A549 (cell line): ENCODE measurements at regions not wholly inside any gene's neighbourhood (a gene's known extent, or its start where the extent isn't known, plus 50 kb on each side); places are given as distances from the start of the nearest gene placed in this dataset.
"Not testable (repeated sequence)": the region's sequence is repeated elsewhere in the genome, so short reads cannot be mapped to it uniquely, and the experiment has no call there.

Experiments
- ATAC-seq, 2 experiments: fragments of 200-7000 bp in 1 of 2; fragments of >200 bp in 1 of 2; cut with Nextera tagmentation in 1 of 2; cut with Tn5 transposase in 1 of 2; 3 replicates each; pipeline versions ENCODE4 v1.8.0 to v1.9.1; 2018 to 2020; ENCODE audit warnings: mild to moderate bottlenecking in 1 of 2, moderate library complexity in 1 of 2
- CTCF ChIA-PET: fragments of 300-600 bp; sonication (Branson Sonifier 250); formaldehyde crosslinking; extraction: SDS; loops from one replicate; lab custom pipeline; 2021; ENCODE audit warnings: antibody characterized with exemption, inconsistent platforms; lab: Yijun Ruan, JAX
- POLR2A ChIA-PET: fragments of 350-600 bp; formaldehyde crosslinking; extraction: SDS; loops from one replicate; lab custom pipeline; 2021; ENCODE audit warnings: antibody characterized with exemption, inconsistent platforms; lab: Yijun Ruan, JAX
- DNase-seq, 2 experiments: peaks; one replicate each; pipeline versions ENCODE4 v3.0.0 to v3.0.0-alpha.2; 2011 to 2016; ENCODE audit warnings: low read depth in 1 of 2, low spot score in 1 of 2
- FAIRE-seq: peaks from 2 replicates; lab custom pipeline; 2011; peaks lifted over from hg19 to GRCh38; lab: Jason Lieb, UNC
- H3K27ac ChIP-seq, 2 experiments: fragments of >200 bp; sonication (Bioruptor Twin); formaldehyde crosslinking; 3 replicates each; pipeline ENCODE4 v1.5.1; 2016 to 2017
- H3K4me1 ChIP-seq: fragments of >200 bp; sonication (Bioruptor Twin); formaldehyde crosslinking; 3 replicates; pipeline ENCODE4 v1.6.1; 2016
- H3K4me2 ChIP-seq: fragments of >200 bp; sonication (Bioruptor Twin); formaldehyde crosslinking; 3 replicates; pipeline ENCODE4 v1.6.1; 2016
- H3K4me3 ChIP-seq: fragments of >200 bp; sonication (Bioruptor Twin); formaldehyde crosslinking; 3 replicates; pipeline ENCODE4 v1.5.1; 2016
- H3K9me3 ChIP-seq: fragments of >200 bp; sonication (Bioruptor Twin); formaldehyde crosslinking; 3 replicates; pipeline ENCODE4 v1.6.1; 2016
- BHLHE40 ChIP-seq: IDR thresholded peaks from 2 replicates; pipeline ENCODE4 v1.6.1; 2012; ENCODE audit warnings: low read depth, low read length, inconsistent platforms
- CBX8 ChIP-seq: fragments of 200-600 bp; sonication (generic); IDR thresholded peaks from 2 replicates; pipeline ENCODE4 v1.6.1; 2016
- CHD4 ChIP-seq: fragments of 200-600 bp; sonication (generic); IDR thresholded peaks from 2 replicates; pipeline ENCODE4 v1.6.1; 2016; ENCODE audit warnings: antibody characterized with exemption, mild to moderate bottlenecking, borderline replicate concordance
- EHF ChIP-seq: fragments of 250-450 bp; sonication (Bioruptor Pico); IDR thresholded peaks from 2 replicates; pipeline ENCODE4 v1.5.0; 2020; ENCODE audit warnings: mild to moderate bottlenecking
- EHMT2 ChIP-seq: fragments of 200-600 bp; sonication (generic); IDR thresholded peaks from 2 replicates; pipeline ENCODE4 v1.6.1; 2016; ENCODE audit warnings: antibody characterized with exemption, low read depth, mild to moderate bottlenecking, moderate library complexity
- ESRRA ChIP-seq: fragments of 150-350 bp; IDR thresholded peaks from 2 replicates; pipeline ENCODE4 v1.6.1; 2014; ENCODE audit warnings: mild to moderate bottlenecking, low read length, borderline replicate concordance
- FOSB ChIP-seq: fragments of 250-450 bp; sonication (Bioruptor Pico); IDR thresholded peaks from 2 replicates; pipeline ENCODE4 v1.5.0; 2020; ENCODE audit warnings: mild to moderate bottlenecking, moderate library complexity
- FOXS1 ChIP-seq: fragments of 250-450 bp; sonication (Bioruptor Pico); IDR thresholded peaks from 2 replicates; pipeline ENCODE4 v1.5.0; 2020; ENCODE audit warnings: mild to moderate bottlenecking, moderate library complexity
- HEYL ChIP-seq: fragments of 250-450 bp; sonication (Bioruptor Pico); IDR thresholded peaks from 2 replicates; pipeline ENCODE4 v1.8.0; 2021; ENCODE audit warnings: mild to moderate bottlenecking, moderate library complexity
- HOXA7 ChIP-seq: fragments of 250-450 bp; sonication (Bioruptor Pico); IDR thresholded peaks from 2 replicates; pipeline ENCODE4 v1.5.0; 2020; ENCODE audit warnings: mild to moderate bottlenecking, moderate library complexity
- HOXB13 ChIP-seq: fragments of 250-450 bp; sonication (Bioruptor Pico); IDR thresholded peaks from 2 replicates; pipeline ENCODE4 v1.5.0; 2020; ENCODE audit warnings: low read depth, mild to moderate bottlenecking, moderate library complexity
- HOXB5 ChIP-seq: fragments of 250-450 bp; sonication (Bioruptor Pico); IDR thresholded peaks from 2 replicates; pipeline ENCODE4 v1.5.0; 2020; ENCODE audit warnings: mild to moderate bottlenecking, moderate library complexity
- JUN ChIP-seq, 2 experiments: fragments of >200 bp; sonication (Bioruptor Twin); formaldehyde crosslinking; IDR thresholded peaks; 2 replicates in 1 of 2; 3 replicates in 1 of 2; pipeline ENCODE4 v1.6.1; 2016 to 2017
- JUNB ChIP-seq: fragments of >200 bp; sonication (Bioruptor Twin); formaldehyde crosslinking; IDR thresholded peaks from 2 replicates; pipeline ENCODE4 v1.6.1; 2016
- KDM5A ChIP-seq: fragments of 200-600 bp; sonication (generic); IDR thresholded peaks from 2 replicates; pipeline ENCODE4 v1.6.1; 2016; ENCODE audit warnings: antibody characterized with exemption, mild to moderate bottlenecking
- NPAS2 ChIP-seq: fragments of 250-450 bp; sonication (Bioruptor Pico); IDR thresholded peaks from 2 replicates; pipeline ENCODE4 v1.8.0; 2022; ENCODE audit warnings: mild to moderate bottlenecking, moderate library complexity, borderline replicate concordance
- PHF8 ChIP-seq: fragments of 200-600 bp; sonication (generic); IDR thresholded peaks from 2 replicates; pipeline ENCODE4 v1.6.1; 2016; ENCODE audit warnings: low read depth, mild to moderate bottlenecking, antibody characterized with exemption, moderate library complexity, borderline replicate concordance
- POLR2A ChIP-seq: IDR thresholded peaks from 2 replicates; pipeline ENCODE4 v1.6.1; 2012; ENCODE audit warnings: mild to moderate bottlenecking, low read length
- RCOR1 ChIP-seq: fragments of 150-350 bp; IDR thresholded peaks from 2 replicates; pipeline ENCODE4 v1.6.1; 2014; ENCODE audit warnings: antibody characterized with exemption, low read length, low read depth
- RFX5 ChIP-seq: fragments of 450-650 bp; IDR thresholded peaks from 2 replicates; pipeline ENCODE4 v1.7.1; 2014; ENCODE audit warnings: antibody characterized with exemption, mild to moderate bottlenecking, moderate library complexity
- SMC3 ChIP-seq: fragments of >200 bp; sonication (Bioruptor Twin); formaldehyde crosslinking; IDR thresholded peaks from 3 replicates; pipeline ENCODE4 v1.6.1; 2018; ENCODE audit warnings: inconsistent platforms
- TP53 ChIP-seq: fragments of 250-450 bp; sonication (Bioruptor Pico); IDR thresholded peaks from 2 replicates; pipeline ENCODE4 v1.5.0; 2021; ENCODE audit warnings: mild to moderate bottlenecking, moderate library complexity
- ZNF302 ChIP-seq: fragments of 250-450 bp; sonication (Bioruptor Pico); IDR thresholded peaks from 2 replicates; pipeline ENCODE4 v1.9.0; 2021; ENCODE audit warnings: inconsistent platforms, mild to moderate bottlenecking, moderate library complexity
- ZSCAN20 ChIP-seq: fragments of 250-450 bp; sonication (Bioruptor Pico); IDR thresholded peaks from 2 replicates; pipeline ENCODE4 v1.8.0; 2022; ENCODE audit warnings: mild to moderate bottlenecking, moderate library complexity
- WGBS: methylation state at CpG from one replicate; pipeline ENCODE4 v1.1.6; 2017; ENCODE audit errors: missing lambda C conversion rate; 5-methylcytosine and 5-hydroxymethylcytosine counted together
- TF ChIP-seq, protein P1 (sequence below): fragments of 150-350 bp; IDR thresholded peaks from 2 replicates; pipeline ENCODE4 v1.6.1; 2014; ENCODE audit warnings: low read depth, mild to moderate bottlenecking, low read length
- TF ChIP-seq, protein P2 (sequence below): fragments of 250-450 bp; sonication (Bioruptor Pico); IDR thresholded peaks from 2 replicates; pipeline ENCODE4 v1.5.0; 2020; ENCODE audit warnings: low read depth, mild to moderate bottlenecking, moderate library complexity
- TF ChIP-seq, protein P3 (sequence below): fragments of >200 bp; sonication (Bioruptor Twin); formaldehyde crosslinking; IDR thresholded peaks from 3 replicates; pipeline ENCODE4 v1.5.1; 2016
- TF ChIP-seq, protein P4 (sequence below): IDR thresholded peaks from 2 replicates; pipeline ENCODE4 v1.6.1; 2012; ENCODE audit warnings: low read depth, borderline replicate concordance

DNA sequence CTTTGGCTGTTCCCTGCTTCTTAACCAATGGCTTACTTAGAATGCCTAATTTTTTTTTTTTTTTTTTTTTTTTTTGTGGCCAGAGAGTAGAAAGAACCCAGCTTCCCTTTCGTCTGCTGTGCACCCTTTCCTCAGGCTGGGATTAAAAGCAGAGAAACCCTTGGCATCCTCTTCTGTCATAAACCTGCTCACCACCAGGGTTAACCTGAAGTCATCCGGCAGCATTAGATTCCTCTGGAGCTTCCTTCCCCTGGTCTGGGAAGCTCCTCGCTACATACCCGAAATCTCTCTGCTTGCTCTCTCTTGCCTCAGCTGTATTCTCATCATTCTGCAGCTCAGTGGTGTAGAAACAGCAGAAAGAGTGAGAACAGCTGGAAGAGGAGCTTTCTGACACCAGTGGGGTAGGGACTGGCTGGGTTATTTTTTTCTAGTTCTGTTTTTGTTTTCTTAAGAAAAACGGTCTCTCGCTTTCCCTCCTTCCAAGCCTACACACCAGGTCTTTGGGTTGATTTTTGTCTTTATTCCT lies 339.0 kb upstream of the MEIS1 start:
- WGBS, result 16% methylated on average over 6 of the region's 6 CpGs
- POLR2A ChIA-PET, result interaction anchor here (0.6 kb wide), 1 partner anchor 79 kb away, joined by 5 read pairs; no protein-coding TSS in a partner anchor
- DNase-seq (no peak), ATAC-seq (peak in 1 of 2 experiments; percentile 67; a peak in 3 of 6 replicates), FAIRE-seq (no peak)
- no peaks in the 10 kb centered on the region for H3K9me3 ChIP-seq
- H3K4me3 ChIP-seq, result no peak overlapping the region
- CTCF ChIA-PET, result interaction anchor here (0.6 to 0.8 kb wide), 2 partner anchors 9 to 1417 kb away, joined by 3 read pairs; no protein-coding TSS in a partner anchor
- no peaks in the 10 kb centered on the region for H3K4me1 ChIP-seq
- H3K4me2 ChIP-seq, result no peak overlapping the region
- H3K27ac ChIP-seq, result no peak overlapping the region
- TF ChIP-seq SMC3 (no peak), PHF8 (no peak), TP53 (CRISPR knock-in tag) (no peak), ZSCAN20 (no peak), ZNF302 (CRISPR knock-in tag) (no peak), JUNB (no peak), CHD4 (no peak), BHLHE40 (no peak), JUN (IDR thresholded peaks at IDR 0.05) (no peak), HOXB13 (CRISPR knock-in tag) (no peak), RFX5 (no peak), EHF (no peak), FOSB (no peak), KDM5A (no peak), FOXS1 (CRISPR knock-in tag) (no peak), HEYL (CRISPR knock-in tag) (no peak), NPAS2 (CRISPR knock-in tag) (no peak), HOXB5 (no peak), ESRRA (no peak)
- TF ChIP-seq, protein P1, sequence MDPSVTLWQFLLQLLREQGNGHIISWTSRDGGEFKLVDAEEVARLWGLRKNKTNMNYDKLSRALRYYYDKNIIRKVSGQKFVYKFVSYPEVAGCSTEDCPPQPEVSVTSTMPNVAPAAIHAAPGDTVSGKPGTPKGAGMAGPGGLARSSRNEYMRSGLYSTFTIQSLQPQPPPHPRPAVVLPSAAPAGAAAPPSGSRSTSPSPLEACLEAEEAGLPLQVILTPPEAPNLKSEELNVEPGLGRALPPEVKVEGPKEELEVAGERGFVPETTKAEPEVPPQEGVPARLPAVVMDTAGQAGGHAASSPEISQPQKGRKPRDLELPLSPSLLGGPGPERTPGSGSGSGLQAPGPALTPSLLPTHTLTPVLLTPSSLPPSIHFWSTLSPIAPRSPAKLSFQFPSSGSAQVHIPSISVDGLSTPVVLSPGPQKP, result no peak

DNA sequence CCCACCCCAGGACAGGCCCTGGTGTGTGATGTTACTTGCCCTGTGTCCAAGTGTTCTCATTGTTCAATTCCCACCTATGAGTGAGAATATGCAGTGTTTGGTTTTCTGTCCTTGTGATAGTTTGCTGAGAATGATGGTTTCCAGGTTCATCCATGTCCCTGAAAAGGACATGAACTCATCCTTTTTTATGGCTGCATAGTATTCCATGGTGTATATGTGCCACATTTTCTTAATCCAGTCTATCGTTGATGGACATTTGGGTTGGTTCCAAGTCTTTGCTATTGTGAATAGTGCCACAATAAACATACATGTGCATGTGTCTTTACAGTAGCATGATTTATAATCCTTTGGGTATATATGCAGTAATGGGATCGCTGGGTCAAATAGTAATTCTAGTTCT lies 340.2 kb upstream of the MEIS1 start:
- ATAC-seq, H3K4me2 ChIP-seq, H3K9me3 ChIP-seq, H3K4me1 ChIP-seq, POLR2A ChIA-PET, H3K4me3 ChIP-seq, DNase-seq, FAIRE-seq, H3K27ac ChIP-seq: not testable (repeated sequence)
- WGBS, result 10% methylated on average over 2 of the region's 2 CpGs
- CTCF ChIA-PET, result interaction anchor here (0.8 kb wide), 1 partner anchor 7 kb away, joined by 3 read pairs; no protein-coding TSS in a partner anchor

DNA sequence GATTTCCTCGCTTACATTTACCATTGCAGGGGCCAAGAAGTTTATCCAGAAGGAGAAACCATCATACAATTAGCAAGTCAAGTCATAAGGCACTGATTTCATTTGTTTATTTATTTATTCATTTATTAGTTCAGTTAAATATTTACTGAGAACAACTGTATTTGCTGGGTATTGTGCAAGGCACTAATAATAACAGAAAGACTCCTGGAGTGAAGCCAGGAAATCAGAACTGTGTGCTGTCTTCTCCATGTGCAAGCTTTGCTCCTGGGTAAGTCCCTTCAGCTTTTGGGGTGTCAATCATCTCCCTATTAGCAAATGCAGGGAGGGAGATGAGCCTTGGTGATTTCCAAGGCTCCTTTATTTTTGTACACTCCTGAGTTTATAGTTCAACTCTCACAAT lies 341.6 kb upstream of the MEIS1 start:
- POLR2A ChIA-PET, result no interaction called here
- WGBS, result 2% methylated on average over 1 of the region's 1 CpG

More for the DNA sequence above, 341.6 kb upstream of the MEIS1 start:
- ATAC-seq (no peak), FAIRE-seq (no peak), DNase-seq (no peak)
- CTCF ChIA-PET, result interaction anchor here (0.9 kb wide), 1 partner anchor 46 kb away, joined by 3 read pairs; no protein-coding TSS in a partner anchor
- Histone ChIP-seq H3K4me1 (no peaks in the 10 kb centered on the region), H3K4me2 (no peak overlapping the region), H3K27ac (no peak overlapping the region), H3K9me3 (no peaks in the 10 kb centered on the region; the same call in 2 of the 3 replicates), H3K4me3 (no peak overlapping the region)
- TF ChIP-seq, protein P2, sequence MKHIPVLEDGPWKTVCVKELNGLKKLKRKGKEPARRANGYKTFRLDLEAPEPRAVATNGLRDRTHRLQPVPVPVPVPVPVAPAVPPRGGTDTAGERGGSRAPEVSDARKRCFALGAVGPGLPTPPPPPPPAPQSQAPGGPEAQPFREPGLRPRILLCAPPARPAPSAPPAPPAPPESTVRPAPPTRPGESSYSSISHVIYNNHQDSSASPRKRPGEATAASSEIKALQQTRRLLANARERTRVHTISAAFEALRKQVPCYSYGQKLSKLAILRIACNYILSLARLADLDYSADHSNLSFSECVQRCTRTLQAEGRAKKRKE (CRISPR knock-in tag), result no peak
- TF ChIP-seq RCOR1, result no peak
- TF ChIP-seq JUN (IDR thresholded peaks at IDR 0.05), result no peak
- TF ChIP-seq, protein P1, result no peak
- no peak for TF ChIP-seq POLR2A
- no peak for TF ChIP-seq CBX8
- no peak for TF ChIP-seq HEYL (CRISPR knock-in tag)
- no peak for TF ChIP-seq ESRRA
- TF ChIP-seq, protein P3, sequence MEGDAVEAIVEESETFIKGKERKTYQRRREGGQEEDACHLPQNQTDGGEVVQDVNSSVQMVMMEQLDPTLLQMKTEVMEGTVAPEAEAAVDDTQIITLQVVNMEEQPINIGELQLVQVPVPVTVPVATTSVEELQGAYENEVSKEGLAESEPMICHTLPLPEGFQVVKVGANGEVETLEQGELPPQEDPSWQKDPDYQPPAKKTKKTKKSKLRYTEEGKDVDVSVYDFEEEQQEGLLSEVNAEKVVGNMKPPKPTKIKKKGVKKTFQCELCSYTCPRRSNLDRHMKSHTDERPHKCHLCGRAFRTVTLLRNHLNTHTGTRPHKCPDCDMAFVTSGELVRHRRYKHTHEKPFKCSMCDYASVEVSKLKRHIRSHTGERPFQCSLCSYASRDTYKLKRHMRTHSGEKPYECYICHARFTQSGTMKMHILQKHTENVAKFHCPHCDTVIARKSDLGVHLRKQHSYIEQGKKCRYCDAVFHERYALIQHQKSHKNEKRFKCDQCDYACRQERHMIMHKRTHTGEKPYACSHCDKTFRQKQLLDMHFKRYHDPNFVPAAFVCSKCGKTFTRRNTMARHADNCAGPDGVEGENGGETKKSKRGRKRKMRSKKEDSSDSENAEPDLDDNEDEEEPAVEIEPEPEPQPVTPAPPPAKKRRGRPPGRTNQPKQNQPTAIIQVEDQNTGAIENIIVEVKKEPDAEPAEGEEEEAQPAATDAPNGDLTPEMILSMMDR, result no peak
- TF ChIP-seq EHMT2, result no peak
- TF ChIP-seq ZSCAN20, result no peak
- no peak for TF ChIP-seq CHD4
- TF ChIP-seq, protein P4, sequence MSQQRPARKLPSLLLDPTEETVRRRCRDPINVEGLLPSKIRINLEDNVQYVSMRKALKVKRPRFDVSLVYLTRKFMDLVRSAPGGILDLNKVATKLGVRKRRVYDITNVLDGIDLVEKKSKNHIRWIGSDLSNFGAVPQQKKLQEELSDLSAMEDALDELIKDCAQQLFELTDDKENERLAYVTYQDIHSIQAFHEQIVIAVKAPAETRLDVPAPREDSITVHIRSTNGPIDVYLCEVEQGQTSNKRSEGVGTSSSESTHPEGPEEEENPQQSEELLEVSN, result no peak
- no peak for TF ChIP-seq FOSB
- TF ChIP-seq HOXA7, result no peak
